IMR-90 (cell line): ENCODE measurements at regions not wholly inside any gene's neighbourhood (a gene's known extent, or its start where the extent isn't known, plus 50 kb on each side); places are given as distances from the start of the nearest gene placed in this dataset.
A peak's percentile ranks its signal among the peaks of the same experiment; 100 is the strongest.

Experiments
- ATAC-seq: fragments of 200-7000 bp; cut with Tn5 transposase; 2 replicates; pipeline ENCODE4 v1.9.1; 2020; ENCODE audit warnings: low read depth, mild to moderate bottlenecking, moderate library complexity
- BruUV-seq: library from RNA; stranded (reverse); fragments of 400-500 nt; replicated peaks from 2 replicates; lab custom pipeline; 2021; lab: Mats Ljungman, UMichigan
- CTCF ChIA-PET: fragments of 300-600 bp; formaldehyde crosslinking; extraction: SDS; loops from one replicate; lab custom pipeline; 2021; ENCODE audit warnings: antibody characterized with exemption; lab: Yijun Ruan, JAX
- POLR2A ChIA-PET: fragments of 300-600 bp; sonication (Branson Sonifier 250); formaldehyde crosslinking; loops from one replicate; lab custom pipeline; 2022; ENCODE audit warnings: antibody characterized with exemption; ENCODE audit not compliant: unreplicated experiment; lab: Charles Lee
- DNase-seq: peaks from one replicate; pipeline ENCODE4 v3.0.0; 2013
- H2AFZ ChIP-seq: replicated peaks from 2 replicates; pipeline ENCODE3; 2013; ENCODE audit warnings: low read length, mild to moderate bottlenecking; ENCODE audit not compliant: poor library complexity
- H2AK5ac ChIP-seq: 2 replicates; pipeline ENCODE4 v1.6.1; 2013; ENCODE audit warnings: low read depth, low read length, inconsistent platforms
- H2AK9ac ChIP-seq: replicated peaks from 2 replicates; pipeline ENCODE3; 2013; ENCODE audit warnings: mild to moderate bottlenecking, low read depth, low read length, moderate library complexity; ENCODE audit not compliant: poor library complexity
- H2BK120ac ChIP-seq: 2 replicates; pipeline ENCODE4 v1.6.1; 2013; ENCODE audit warnings: low read depth, low read length, inconsistent platforms
- H2BK15ac ChIP-seq: 3 replicates; pipeline ENCODE4 v1.6.1; 2013; ENCODE audit warnings: low read depth, low read length, inconsistent platforms
- H2BK20ac ChIP-seq: 2 replicates; pipeline ENCODE4 v1.6.1; 2013; ENCODE audit warnings: low read depth, mild to moderate bottlenecking, inconsistent platforms, low read length, moderate library complexity
- H2BK5ac ChIP-seq: 2 replicates; pipeline ENCODE4 v1.6.1; 2013; ENCODE audit warnings: mild to moderate bottlenecking, low read depth, low read length, inconsistent platforms; ENCODE audit not compliant: poor library complexity, severe bottlenecking
- H3K14ac ChIP-seq: replicated peaks from 2 replicates; pipeline ENCODE4 v1.6.1; 2013; ENCODE audit warnings: low read depth, low read length, inconsistent platforms
- H3K18ac ChIP-seq: 2 replicates; pipeline ENCODE4 v1.6.1; 2013; ENCODE audit warnings: low read depth, low read length, control low read depth
- H3K23ac ChIP-seq: 2 replicates; pipeline ENCODE4 v1.6.1; 2013; ENCODE audit warnings: low read depth, low read length, inconsistent platforms
- H3K27ac ChIP-seq: 2 replicates; pipeline ENCODE4 v1.5.1; 2013; ENCODE audit warnings: mild to moderate bottlenecking, control low read depth, low read length; ENCODE audit not compliant: insufficient read depth
- H3K27me3 ChIP-seq: 2 replicates; pipeline ENCODE4 v1.6.1; 2013; ENCODE audit warnings: low read length; ENCODE audit not compliant: control insufficient read depth, insufficient read depth
- H3K36me3 ChIP-seq: 2 replicates; pipeline ENCODE4 v1.6.1; 2013; ENCODE audit warnings: low read length, mixed read lengths; ENCODE audit not compliant: control insufficient read depth, insufficient read depth
- H3K4ac ChIP-seq: 2 replicates; pipeline ENCODE4 v1.6.1; 2013; ENCODE audit warnings: low read depth, low read length, inconsistent platforms
- H3K4me1 ChIP-seq: 2 replicates; pipeline ENCODE4 v1.6.1; 2013; ENCODE audit warnings: low read length, mixed read lengths; ENCODE audit not compliant: control insufficient read depth, insufficient read depth
- H3K4me2 ChIP-seq: 2 replicates; pipeline ENCODE4 v1.6.1; 2013; ENCODE audit warnings: low read depth, mild to moderate bottlenecking, control low read depth, low read length, moderate library complexity
- H3K4me3 ChIP-seq: 2 replicates; pipeline ENCODE4 v1.5.1; 2013; ENCODE audit warnings: low read depth, mild to moderate bottlenecking, control low read depth, low read length, moderate library complexity; ENCODE audit not compliant: insufficient read depth
- H3K56ac ChIP-seq: 2 replicates; pipeline ENCODE4 v1.6.1; 2013; ENCODE audit warnings: low read length, inconsistent platforms; ENCODE audit not compliant: insufficient read depth; ENCODE audit errors: extremely low read depth
- H3K79me1 ChIP-seq, 2 experiments: 2 replicates each; pipeline ENCODE4 v1.6.1; 2013; ENCODE audit warnings: low read length in 2 of 2, inconsistent platforms in 1 of 2, low read depth in 1 of 2
- H3K9ac ChIP-seq: 2 replicates; pipeline ENCODE4 v1.6.1; 2013; ENCODE audit warnings: low read depth, low read length, control low read depth
- H3K9me1 ChIP-seq: 2 replicates; pipeline ENCODE4 v1.6.1; 2013; ENCODE audit warnings: low read length, inconsistent platforms; ENCODE audit not compliant: insufficient read depth
- H3K9me3 ChIP-seq: 2 replicates; pipeline ENCODE4 v1.6.1; 2013; ENCODE audit warnings: low read length; ENCODE audit not compliant: control insufficient read depth, insufficient read depth
- H4K20me1 ChIP-seq: 2 replicates; pipeline ENCODE4 v1.6.1; 2013; ENCODE audit warnings: low read length, inconsistent platforms; ENCODE audit not compliant: insufficient read depth
- H4K5ac ChIP-seq: 2 replicates; pipeline ENCODE4 v1.6.1; 2013; ENCODE audit warnings: mild to moderate bottlenecking, low read depth, low read length, control low read depth
- H4K8ac ChIP-seq, 2 experiments: 2 replicates each; pipeline ENCODE4 v1.6.1; 2013; ENCODE audit warnings: low read depth in 2 of 2, low read length in 2 of 2, control low read depth in 1 of 2, inconsistent platforms in 1 of 2
- H4K91ac ChIP-seq: 2 replicates; pipeline ENCODE4 v1.6.1; 2013; ENCODE audit warnings: low read depth, low read length, inconsistent platforms; ENCODE audit not compliant: insufficient read depth
- BHLHE40 ChIP-seq: fragments of 150-350 bp; IDR thresholded peaks from 2 replicates; pipeline ENCODE4 v1.6.1; 2016; ENCODE audit warnings: mild to moderate bottlenecking, low read depth, low read length
- CEBPB ChIP-seq: IDR thresholded peaks from 2 replicates; pipeline ENCODE4 v1.6.1; 2012; ENCODE audit warnings: low read depth, low read length, improper control_type of control experiment
- CHD1 ChIP-seq: IDR thresholded peaks from 2 replicates; pipeline ENCODE4 v1.6.1; 2012; ENCODE audit warnings: low read depth, low read length, improper control_type of control experiment
- FOS ChIP-seq: fragments of 150-350 bp; IDR thresholded peaks from 2 replicates; pipeline ENCODE4 v1.6.1; 2016; ENCODE audit warnings: low read depth, low read length
- MAFK ChIP-seq: IDR thresholded peaks from 2 replicates; pipeline ENCODE4 v1.6.1; 2012; ENCODE audit warnings: low read depth, low read length, improper control_type of control experiment
- MAZ ChIP-seq: IDR thresholded peaks from 2 replicates; pipeline ENCODE4 v1.6.1; 2012; ENCODE audit warnings: low read depth, mild to moderate bottlenecking, low read length, improper control_type of control experiment, moderate library complexity, borderline replicate concordance
- MXI1 ChIP-seq: IDR thresholded peaks from 2 replicates; pipeline ENCODE4 v1.6.1; 2012; ENCODE audit warnings: low read depth, mild to moderate bottlenecking, low read length, moderate library complexity, borderline replicate concordance
- NFE2L2 ChIP-seq: fragments of 150-350 bp; IDR thresholded peaks from 2 replicates; pipeline ENCODE4 v1.6.1; 2016; ENCODE audit warnings: low read depth, mild to moderate bottlenecking, low read length
- POLR2A ChIP-seq: IDR thresholded peaks from 2 replicates; pipeline ENCODE4 v1.6.1; 2012; ENCODE audit warnings: mild to moderate bottlenecking, low read depth, low read length
- RAD21 ChIP-seq: IDR thresholded peaks from 2 replicates; pipeline ENCODE4 v1.6.1; 2012; ENCODE audit warnings: low read length, improper control_type of control experiment
- RCOR1 ChIP-seq: IDR thresholded peaks from 2 replicates; pipeline ENCODE4 v1.6.1; 2012; ENCODE audit warnings: mild to moderate bottlenecking, low read length, improper control_type of control experiment; ENCODE audit not compliant: insufficient replicate concordance
- RFX5 ChIP-seq: IDR thresholded peaks from 2 replicates; pipeline ENCODE4 v1.8.0; 2012; ENCODE audit warnings: low read depth, mild to moderate bottlenecking, low read length, moderate library complexity
- SMC3 ChIP-seq: fragments of 150-350 bp; IDR thresholded peaks from 2 replicates; pipeline ENCODE4 v1.6.1; 2016; ENCODE audit warnings: low read depth, mild to moderate bottlenecking, antibody characterized with exemption, low read length, moderate library complexity
- USF2 ChIP-seq: fragments of 150-350 bp; IDR thresholded peaks from 2 replicates; pipeline ENCODE4 v1.6.1; 2017; ENCODE audit warnings: mild to moderate bottlenecking, antibody characterized with exemption, low read length, low read depth
- WGBS, 2 experiments: methylation state at CpG; one replicate each; pipeline versions ENCODE4 v1.1.5 to v1.1.7; 2013; ENCODE audit warnings: missing lambda C conversion rate in 2 of 2; ENCODE audit not compliant: insufficient read length in 1 of 2; ENCODE audit errors: extremely low coverage in 2 of 2; 5-methylcytosine and 5-hydroxymethylcytosine counted together
- dilution Hi-C: fragments of 300-500 bp; cut with HindIII; formaldehyde crosslinking; loops from one replicate; pipeline ENCODE4 v1.14.3; 2018; ENCODE audit warnings: low sequenced_read_pairs; ENCODE audit not compliant: unreplicated experiment
- in situ Hi-C: fragments of 300-500 bp; cut with MboI; formaldehyde crosslinking; loops from 3 replicates; pipeline ENCODE4 v1.14.3; 2019; ENCODE audit warnings: low sequenced_read_pairs, inconsistent platforms, mixed read lengths
- intact Hi-C: fragments of 100-400 bp; cut with micrococcal nuclease; formaldehyde crosslinking; loops from 2 replicates; pipeline ENCODE4 v1.10.0; 2022
- TF ChIP-seq, protein P1 (sequence below): conservative IDR thresholded peaks from 2 replicates; pipeline ENCODE4 v1.5.1; 2012; ENCODE audit warnings: mild to moderate bottlenecking, low read depth, low read length, improper control_type of control experiment
- TF ChIP-seq, protein P2 (sequence below): fragments of 150-350 bp; IDR thresholded peaks from 2 replicates; pipeline ENCODE4 v1.6.1; 2016; ENCODE audit warnings: low read depth, mild to moderate bottlenecking, low read length, moderate library complexity, borderline replicate concordance

DNA sequence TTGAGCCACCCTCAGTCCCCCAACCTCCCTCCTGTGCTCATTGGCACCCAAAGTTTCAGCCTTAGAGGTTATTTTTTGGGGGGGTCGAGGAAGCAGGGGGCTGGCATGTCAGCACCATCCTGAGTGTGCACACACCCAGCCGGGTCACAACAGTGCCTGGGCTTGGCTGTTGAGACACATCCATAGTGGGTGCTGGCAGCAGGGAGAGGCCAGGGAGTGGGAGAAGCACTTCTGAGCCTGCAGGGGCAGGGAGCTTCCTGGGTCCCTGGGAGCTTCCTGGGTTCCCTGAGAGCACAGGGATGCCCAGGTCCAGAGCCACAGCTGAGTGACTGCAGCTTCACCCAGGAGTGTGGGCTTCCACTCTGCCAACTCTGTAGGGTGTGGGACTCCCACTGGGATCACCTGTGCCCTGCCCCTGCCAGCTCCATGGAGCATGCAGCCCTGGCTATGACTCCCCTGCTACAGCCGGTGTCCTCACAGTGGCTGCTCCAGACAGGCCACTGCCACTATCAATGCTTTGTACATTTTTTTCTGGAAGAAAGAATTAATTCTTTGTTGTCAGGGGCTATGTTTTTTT, 240.4 kb downstream of the PTGER3 start:
- CTCF ChIA-PET, result no interaction called here
- Histone ChIP-seq H4K20me1 (no peaks in the 10 kb centered on the region), H3K79me1 (no peaks in the 10 kb centered on the region), H3K4me2 (no peak overlapping the region), H2AK9ac (no peak overlapping the region), H3K36me3 (no peaks in the 10 kb centered on the region), H3K9me1 (no peaks in the 10 kb centered on the region), H4K91ac (no peak overlapping the region), H2AFZ (peak overlapping the region; percentile 43), H2AK5ac (no peak overlapping the region), H4K5ac (no peak overlapping the region), H3K27me3 (no peaks in the 10 kb centered on the region), H3K9ac (no peak overlapping the region), H3K9me3 (peaks cover 17% of the 10 kb centered on the region), H3K23ac (no peak overlapping the region), H3K14ac (no peak overlapping the region), H3K27ac (no peak overlapping the region), H3K56ac (no peak overlapping the region), H3K4me3 (no peak overlapping the region), H3K18ac (no peak overlapping the region), H3K4ac (no peak overlapping the region), H4K8ac (no peak overlapping the region), H2BK5ac (no peak overlapping the region), H2BK15ac (no peak overlapping the region), H2BK120ac (no peak overlapping the region), H3K4me1 (no peaks in the 10 kb centered on the region), H2BK20ac (no peak overlapping the region)
- no peak for DNase-seq
- no peak for TF ChIP-seq POLR2A
- TF ChIP-seq MAFK, result no peak
- TF ChIP-seq MXI1, result no peak
- TF ChIP-seq FOS, result no peak
- TF ChIP-seq CHD1, result no peak
- no peak for TF ChIP-seq SMC3
- TF ChIP-seq NFE2L2, result no peak
- TF ChIP-seq RAD21, result no peak
- no peak for TF ChIP-seq BHLHE40
- no peak for TF ChIP-seq RFX5
- TF ChIP-seq, protein P1, sequence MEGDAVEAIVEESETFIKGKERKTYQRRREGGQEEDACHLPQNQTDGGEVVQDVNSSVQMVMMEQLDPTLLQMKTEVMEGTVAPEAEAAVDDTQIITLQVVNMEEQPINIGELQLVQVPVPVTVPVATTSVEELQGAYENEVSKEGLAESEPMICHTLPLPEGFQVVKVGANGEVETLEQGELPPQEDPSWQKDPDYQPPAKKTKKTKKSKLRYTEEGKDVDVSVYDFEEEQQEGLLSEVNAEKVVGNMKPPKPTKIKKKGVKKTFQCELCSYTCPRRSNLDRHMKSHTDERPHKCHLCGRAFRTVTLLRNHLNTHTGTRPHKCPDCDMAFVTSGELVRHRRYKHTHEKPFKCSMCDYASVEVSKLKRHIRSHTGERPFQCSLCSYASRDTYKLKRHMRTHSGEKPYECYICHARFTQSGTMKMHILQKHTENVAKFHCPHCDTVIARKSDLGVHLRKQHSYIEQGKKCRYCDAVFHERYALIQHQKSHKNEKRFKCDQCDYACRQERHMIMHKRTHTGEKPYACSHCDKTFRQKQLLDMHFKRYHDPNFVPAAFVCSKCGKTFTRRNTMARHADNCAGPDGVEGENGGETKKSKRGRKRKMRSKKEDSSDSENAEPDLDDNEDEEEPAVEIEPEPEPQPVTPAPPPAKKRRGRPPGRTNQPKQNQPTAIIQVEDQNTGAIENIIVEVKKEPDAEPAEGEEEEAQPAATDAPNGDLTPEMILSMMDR, result no peak
- TF ChIP-seq USF2, result no peak
- TF ChIP-seq, protein P2, sequence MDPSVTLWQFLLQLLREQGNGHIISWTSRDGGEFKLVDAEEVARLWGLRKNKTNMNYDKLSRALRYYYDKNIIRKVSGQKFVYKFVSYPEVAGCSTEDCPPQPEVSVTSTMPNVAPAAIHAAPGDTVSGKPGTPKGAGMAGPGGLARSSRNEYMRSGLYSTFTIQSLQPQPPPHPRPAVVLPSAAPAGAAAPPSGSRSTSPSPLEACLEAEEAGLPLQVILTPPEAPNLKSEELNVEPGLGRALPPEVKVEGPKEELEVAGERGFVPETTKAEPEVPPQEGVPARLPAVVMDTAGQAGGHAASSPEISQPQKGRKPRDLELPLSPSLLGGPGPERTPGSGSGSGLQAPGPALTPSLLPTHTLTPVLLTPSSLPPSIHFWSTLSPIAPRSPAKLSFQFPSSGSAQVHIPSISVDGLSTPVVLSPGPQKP, result no peak
- no peak for TF ChIP-seq CEBPB
- no peak for TF ChIP-seq MAZ
- no peak for TF ChIP-seq RCOR1
- no peak for ATAC-seq
- POLR2A ChIA-PET, result no interaction called here
- no TSS peak for BruUV-seq
- dilution Hi-C loops (no loop called here), in situ Hi-C loops (no loop called here), intact Hi-C loops (no loop called here)
- 33% methylated on average over 1 of the region's 3 CpGs; no CpG with 5 or more reads in 1 of the 2 experiments for WGBS, 2 experiments
